ENCODE measurements at regions not wholly inside any gene's neighbourhood (a gene's known extent, or its start where the extent isn't known, plus 50 kb on each side); places are given as distances from the start of the nearest gene placed in this dataset.

- DNase-seq (ENCODE audit: low read depth, low spot score) = no peak
- Histone ChIP-seq H3K4me3 (ENCODE audit: insufficient read length, low read depth) (no peak overlapping the region), H3K27me3 (ENCODE audit: insufficient read depth, insufficient read length) (no peaks in the 10 kb centered on the region), H3K4me1 (ENCODE audit: insufficient read depth, insufficient read length) (no peaks in the 10 kb centered on the region), H3K36me3 (ENCODE audit: insufficient read depth, insufficient read length, low read length) (no peaks in the 10 kb centered on the region), H3K9me3 (ENCODE audit: insufficient read depth, low read length) (no peaks in the 10 kb centered on the region), H3K9ac (ENCODE audit: insufficient read length, low read depth) (no peak overlapping the region)
- no peak for TF ChIP-seq SUZ12 (IDR thresholded peaks at IDR 0.05; ENCODE audit: extremely low read depth, insufficient read depth, insufficient read length)
- TF ChIP-seq YY1 (IDR thresholded peaks at IDR 0.05; ENCODE audit: insufficient read depth, insufficient read length) = no peak
- TF ChIP-seq ZNF274 (IDR thresholded peaks at IDR 0.05; ENCODE audit: low read depth, low read length) = no peak
These were observed 317.5 kb upstream of the CNTN6 start for GRCh38 chr3:775178-775880.

- no peak for DNase-seq (ENCODE audit: low read depth, low spot score)
- H3K4me1 ChIP-seq (ENCODE audit: insufficient read depth, insufficient read length) = no peaks in the 10 kb centered on the region
- H3K27me3 ChIP-seq (ENCODE audit: insufficient read depth, insufficient read length) = no peaks in the 10 kb centered on the region
- no peaks in the 10 kb centered on the region for H3K9me3 ChIP-seq (ENCODE audit: insufficient read depth, low read length)
- H3K4me3 ChIP-seq (ENCODE audit: insufficient read length, low read depth) = no peak overlapping the region
- H3K9ac ChIP-seq (ENCODE audit: insufficient read length, low read depth) = no peak overlapping the region
- TF ChIP-seq YY1 (IDR thresholded peaks at IDR 0.05; ENCODE audit: insufficient read depth, insufficient read length) = no peak
- TF ChIP-seq SUZ12 (IDR thresholded peaks at IDR 0.05; ENCODE audit: extremely low read depth, insufficient read depth, insufficient read length) = no peak
- no peak for TF ChIP-seq ZNF274 (IDR thresholded peaks at IDR 0.05; ENCODE audit: low read depth, low read length)
- H3K36me3 ChIP-seq (ENCODE audit: insufficient read depth, insufficient read length, low read length) = no peaks in the 10 kb centered on the region
These were observed 312.3 kb upstream of the CNTN6 start for GRCh38 chr3:780505-780904.

DNA sequence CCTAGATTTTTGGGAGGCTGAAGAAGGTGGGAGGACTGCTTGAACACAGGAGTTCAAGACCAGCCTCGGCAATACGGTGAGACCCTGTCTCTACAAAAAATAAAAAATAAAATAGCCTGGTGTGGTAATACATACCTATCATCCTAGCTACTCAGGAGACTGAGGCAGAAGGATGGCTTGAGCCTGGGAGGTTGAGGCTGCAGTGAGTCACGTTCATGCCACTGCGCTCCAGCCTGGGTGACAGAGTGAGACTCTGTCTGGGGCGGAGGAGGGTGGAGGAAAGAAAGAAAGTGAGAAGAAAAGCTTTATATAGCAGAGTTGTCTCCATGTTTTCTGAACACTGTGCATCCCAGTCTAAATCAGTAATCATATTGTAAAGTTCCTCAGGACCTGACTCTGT lies 301.4 kb upstream of the CNTN6 start:
- no peaks in the 10 kb centered on the region for H3K36me3 ChIP-seq (ENCODE audit: insufficient read depth, insufficient read length, low read length)
- TF ChIP-seq ZNF274 (IDR thresholded peaks at IDR 0.05; ENCODE audit: low read depth, low read length) = no peak
- TF ChIP-seq YY1 (IDR thresholded peaks at IDR 0.05; ENCODE audit: insufficient read depth, insufficient read length) = no peak
- no peaks in the 10 kb centered on the region for H3K27me3 ChIP-seq (ENCODE audit: insufficient read depth, insufficient read length)
- no peak for DNase-seq (ENCODE audit: low read depth, low spot score)
- H3K9me3 ChIP-seq (ENCODE audit: insufficient read depth, low read length) = no peaks in the 10 kb centered on the region
- no peak overlapping the region for H3K4me3 ChIP-seq (ENCODE audit: insufficient read length, low read depth)
- H3K4me1 ChIP-seq (ENCODE audit: insufficient read depth, insufficient read length) = no peaks in the 10 kb centered on the region
- no peak overlapping the region for H3K9ac ChIP-seq (ENCODE audit: insufficient read length, low read depth)

DNA sequence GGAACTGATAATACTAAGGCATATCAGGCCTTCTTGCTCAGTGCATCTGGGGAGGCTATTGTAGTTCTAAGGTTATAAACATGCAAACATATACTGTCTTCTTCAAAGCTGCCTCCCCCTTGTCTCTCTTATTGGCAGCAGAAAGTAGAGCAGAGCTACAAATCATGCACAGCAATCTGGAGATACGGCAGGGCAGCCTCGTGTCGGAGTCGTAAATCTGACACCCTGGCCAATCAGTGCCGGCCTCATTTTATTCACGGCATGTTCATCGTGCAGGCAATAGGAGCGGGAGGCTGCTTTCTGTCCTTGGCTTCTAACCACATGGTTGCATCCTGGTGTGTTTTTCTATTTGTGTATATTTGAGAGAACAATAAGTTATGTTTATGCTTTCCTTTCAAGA lies 300.2 kb upstream of the CNTN6 start:
- no peaks in the 10 kb centered on the region for H3K27me3 ChIP-seq (ENCODE audit: insufficient read depth, insufficient read length)
- no peaks in the 10 kb centered on the region for H3K9me3 ChIP-seq (ENCODE audit: insufficient read depth, low read length)
- TF ChIP-seq YY1 (IDR thresholded peaks at IDR 0.05; ENCODE audit: insufficient read depth, insufficient read length) = no peak
- TF ChIP-seq ZNF274 (IDR thresholded peaks at IDR 0.05; ENCODE audit: low read depth, low read length) = no peak
- TF ChIP-seq SUZ12 (IDR thresholded peaks at IDR 0.05; ENCODE audit: extremely low read depth, insufficient read depth, insufficient read length) = no peak
- no peak for DNase-seq (ENCODE audit: low read depth, low spot score)
- H3K4me1 ChIP-seq (ENCODE audit: insufficient read depth, insufficient read length) = no peaks in the 10 kb centered on the region
- H3K4me3 ChIP-seq (ENCODE audit: insufficient read length, low read depth) = no peak overlapping the region
- no peak overlapping the region for H3K9ac ChIP-seq (ENCODE audit: insufficient read length, low read depth)
- H3K36me3 ChIP-seq (ENCODE audit: insufficient read depth, insufficient read length, low read length) = no peaks in the 10 kb centered on the region

GRCh38 chr3:804211-804610 lies 288.6 kb upstream of the CNTN6 start:
- DNase-seq (ENCODE audit: low read depth, low spot score) = no peak
- TF ChIP-seq SUZ12 (IDR thresholded peaks at IDR 0.05; ENCODE audit: extremely low read depth, insufficient read depth, insufficient read length) = no peak
- no peak for TF ChIP-seq ZNF274 (IDR thresholded peaks at IDR 0.05; ENCODE audit: low read depth, low read length)
- no peak for TF ChIP-seq YY1 (IDR thresholded peaks at IDR 0.05; ENCODE audit: insufficient read depth, insufficient read length)
- no peaks in the 10 kb centered on the region for H3K36me3 ChIP-seq (ENCODE audit: insufficient read depth, insufficient read length, low read length)

GRCh38 chr3:805326-805725 lies 287.5 kb upstream of the CNTN6 start:
- H3K27me3 ChIP-seq (ENCODE audit: insufficient read depth, insufficient read length) = no peaks in the 10 kb centered on the region
- no peaks in the 10 kb centered on the region for H3K36me3 ChIP-seq (ENCODE audit: insufficient read depth, insufficient read length, low read length)
- H3K4me3 ChIP-seq (ENCODE audit: insufficient read length, low read depth) = no peak overlapping the region
- no peak overlapping the region for H3K9ac ChIP-seq (ENCODE audit: insufficient read length, low read depth)
- no peaks in the 10 kb centered on the region for H3K4me1 ChIP-seq (ENCODE audit: insufficient read depth, insufficient read length)
- no peak for DNase-seq (ENCODE audit: low read depth, low spot score)
- TF ChIP-seq ZNF274 (IDR thresholded peaks at IDR 0.05; ENCODE audit: low read depth, low read length) (no peak), SUZ12 (IDR thresholded peaks at IDR 0.05; ENCODE audit: extremely low read depth, insufficient read depth, insufficient read length) (no peak)
- H3K9me3 ChIP-seq (ENCODE audit: insufficient read depth, low read length) = no peaks in the 10 kb centered on the region

More at GRCh38 chr3:804211-804610, 288.6 kb upstream of the CNTN6 start:
- Histone ChIP-seq H3K9ac (ENCODE audit: insufficient read length, low read depth) (no peak overlapping the region), H3K9me3 (ENCODE audit: insufficient read depth, low read length) (no peaks in the 10 kb centered on the region), H3K4me3 (ENCODE audit: insufficient read length, low read depth) (no peak overlapping the region), H3K4me1 (ENCODE audit: insufficient read depth, insufficient read length) (no peaks in the 10 kb centered on the region), H3K27me3 (ENCODE audit: insufficient read depth, insufficient read length) (no peaks in the 10 kb centered on the region)

- Histone ChIP-seq H3K4me1 (ENCODE audit: insufficient read depth, insufficient read length) (no peaks in the 10 kb centered on the region), H3K36me3 (ENCODE audit: insufficient read depth, insufficient read length, low read length) (no peaks in the 10 kb centered on the region), H3K9me3 (ENCODE audit: insufficient read depth, low read length) (no peaks in the 10 kb centered on the region), H3K9ac (ENCODE audit: insufficient read length, low read depth) (no peak overlapping the region), H3K4me3 (ENCODE audit: insufficient read length, low read depth) (no peak overlapping the region), H3K27me3 (ENCODE audit: insufficient read depth, insufficient read length) (no peaks in the 10 kb centered on the region)
- no peak for TF ChIP-seq SUZ12 (IDR thresholded peaks at IDR 0.05; ENCODE audit: extremely low read depth, insufficient read depth, insufficient read length)
- TF ChIP-seq YY1 (IDR thresholded peaks at IDR 0.05; ENCODE audit: insufficient read depth, insufficient read length) = no peak
- TF ChIP-seq ZNF274 (IDR thresholded peaks at IDR 0.05; ENCODE audit: low read depth, low read length) = no peak
- DNase-seq (ENCODE audit: low read depth, low spot score) = no peak
These were observed 286.8 kb upstream of the CNTN6 start for GRCh38 chr3:806006-806405.

All from NT2/D1 (cell line).